Thoracic aorta (tissue), 2 donors: ENCODE measurements at regions not wholly inside any gene's neighbourhood (a gene's known extent, or its start where the extent isn't known, plus 50 kb on each side); places are given as distances from the start of the nearest gene placed in this dataset.

ENCODE experiments used
- ATAC-seq: fragments of 150-250 bp; one replicate; pipeline ENCODE4 v1.8.0; 2017; ENCODE audit warnings: low read depth; ENCODE audit not compliant: insufficient number of reproducible peaks, low FRiP score
- DNase-seq: peaks from one replicate; pipeline ENCODE4 v3.0.0-alpha.2; 2020; ENCODE audit warnings: low spot score
- H3K27ac ChIP-seq, 2 donors: fragments of 200-600 bp; sonication (generic); 1 replicate in 1 of 2; 2 replicates in 1 of 2; pipeline ENCODE4 v1.5.1; 2016; ENCODE audit warnings: mild to moderate bottlenecking in 2 of 2, moderate library complexity in 2 of 2
- H3K27me3 ChIP-seq: fragments of 200-600 bp; sonication (generic); replicated peaks from 2 replicates; pipeline ENCODE4 v1.6.0; 2016; ENCODE audit warnings: mild to moderate bottlenecking; ENCODE audit not compliant: insufficient read depth
- H3K36me3 ChIP-seq: fragments of 200-600 bp; sonication (generic); one replicate; pipeline ENCODE4 v1.5.1; 2016
- H3K4me1 ChIP-seq, 2 donors: fragments of 200-600 bp; sonication (generic); 1 replicate in 1 of 2; 2 replicates in 1 of 2; pipeline versions ENCODE4 v1.5.1 to v1.6.0; 2016; ENCODE audit warnings: low read depth in 2 of 2, mild to moderate bottlenecking in 1 of 2; ENCODE audit not compliant: control insufficient read depth in 1 of 2
- H3K4me3 ChIP-seq: fragments of 200-600 bp; sonication (generic); 2 replicates; pipeline ENCODE4 v1.5.1; 2016; ENCODE audit warnings: mild to moderate bottlenecking
- H3K9me3 ChIP-seq: fragments of 200-600 bp; sonication (generic); 2 replicates; pipeline ENCODE4 v1.5.1; 2016
- TF ChIP-seq, protein P1 (sequence below): fragments of 200-600 bp; sonication (generic); IDR thresholded peaks from one replicate; pipeline ENCODE4 v1.5.1; 2019; ENCODE audit warnings: antibody characterized with exemption

GRCh38 chr6:113317442-113317841 lies 539.7 kb upstream of the MARCKS start:
- Histone ChIP-seq H3K27me3 (no peaks in the 10 kb centered on the region), H3K4me1 (no peaks in the 10 kb centered on the region), H3K4me3 (no peak overlapping the region), H3K27ac (no peak overlapping the region), H3K9me3 (no peaks in the 10 kb centered on the region), H3K36me3 (no peaks in the 10 kb centered on the region)
- ATAC-seq (no peak), DNase-seq (no peak)
- TF ChIP-seq, protein P1, sequence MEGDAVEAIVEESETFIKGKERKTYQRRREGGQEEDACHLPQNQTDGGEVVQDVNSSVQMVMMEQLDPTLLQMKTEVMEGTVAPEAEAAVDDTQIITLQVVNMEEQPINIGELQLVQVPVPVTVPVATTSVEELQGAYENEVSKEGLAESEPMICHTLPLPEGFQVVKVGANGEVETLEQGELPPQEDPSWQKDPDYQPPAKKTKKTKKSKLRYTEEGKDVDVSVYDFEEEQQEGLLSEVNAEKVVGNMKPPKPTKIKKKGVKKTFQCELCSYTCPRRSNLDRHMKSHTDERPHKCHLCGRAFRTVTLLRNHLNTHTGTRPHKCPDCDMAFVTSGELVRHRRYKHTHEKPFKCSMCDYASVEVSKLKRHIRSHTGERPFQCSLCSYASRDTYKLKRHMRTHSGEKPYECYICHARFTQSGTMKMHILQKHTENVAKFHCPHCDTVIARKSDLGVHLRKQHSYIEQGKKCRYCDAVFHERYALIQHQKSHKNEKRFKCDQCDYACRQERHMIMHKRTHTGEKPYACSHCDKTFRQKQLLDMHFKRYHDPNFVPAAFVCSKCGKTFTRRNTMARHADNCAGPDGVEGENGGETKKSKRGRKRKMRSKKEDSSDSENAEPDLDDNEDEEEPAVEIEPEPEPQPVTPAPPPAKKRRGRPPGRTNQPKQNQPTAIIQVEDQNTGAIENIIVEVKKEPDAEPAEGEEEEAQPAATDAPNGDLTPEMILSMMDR = no peak

GRCh38 chr6:113317891-113318574 lies 539.1 kb upstream of the MARCKS start:
- Histone ChIP-seq H3K4me1 (no peaks in the 10 kb centered on the region), H3K27ac (no peak overlapping the region), H3K9me3 (no peaks in the 10 kb centered on the region), H3K36me3 (no peaks in the 10 kb centered on the region), H3K4me3 (no peak overlapping the region), H3K27me3 (no peaks in the 10 kb centered on the region)
- ATAC-seq (no peak), DNase-seq (no peak)
- TF ChIP-seq, protein P1 = no peak

DNA sequence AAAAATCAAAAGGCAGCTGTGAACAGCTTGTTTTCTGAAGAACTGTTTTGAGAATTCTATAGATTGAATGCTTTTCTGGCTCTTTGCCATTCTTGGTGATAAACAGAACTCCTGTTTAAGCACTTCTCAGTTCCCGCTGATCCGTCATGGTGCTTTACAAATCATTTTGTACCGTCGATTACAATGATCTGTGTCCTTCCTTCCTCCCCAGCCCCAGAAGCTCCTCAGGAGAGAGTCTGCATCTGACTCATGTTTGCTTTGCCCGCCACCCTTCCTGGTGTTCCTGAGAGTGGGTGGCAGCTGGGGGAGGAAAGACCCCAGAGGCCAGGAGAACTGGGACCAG lies 538.6 kb upstream of the MARCKS start:
- ATAC-seq (no peak), DNase-seq (no peak)
- Histone ChIP-seq H3K27me3 (no peaks in the 10 kb centered on the region), H3K27ac (no peak overlapping the region), H3K9me3 (no peaks in the 10 kb centered on the region), H3K4me3 (no peak overlapping the region), H3K4me1 (no peaks in the 10 kb centered on the region), H3K36me3 (no peaks in the 10 kb centered on the region)
- TF ChIP-seq, protein P1 = no peak

DNA sequence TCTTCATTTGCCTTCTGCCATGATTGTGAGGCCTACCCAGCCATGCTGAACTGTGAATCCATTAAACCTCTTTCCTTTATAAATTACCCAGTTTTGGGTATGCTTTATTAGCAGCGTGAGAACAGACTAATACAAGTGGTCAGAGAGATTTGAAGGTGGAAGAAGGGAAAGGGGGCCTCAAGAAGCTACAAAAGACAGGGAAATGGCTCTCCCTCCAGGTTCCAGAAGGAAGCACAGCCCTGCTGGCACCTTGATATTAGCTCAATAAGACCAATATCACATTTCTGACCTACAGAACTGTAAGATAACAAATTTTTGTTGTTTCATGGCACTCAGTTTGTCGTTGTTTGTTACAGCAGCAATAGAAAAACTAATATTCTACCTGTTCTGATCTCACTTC lies 536.5 kb upstream of the MARCKS start:
- ATAC-seq (no peak), DNase-seq (no peak)
- Histone ChIP-seq H3K9me3 (no peaks in the 10 kb centered on the region), H3K27me3 (no peaks in the 10 kb centered on the region), H3K4me1 (no peaks in the 10 kb centered on the region), H3K27ac (no peak overlapping the region), H3K36me3 (no peaks in the 10 kb centered on the region), H3K4me3 (no peak overlapping the region)
- TF ChIP-seq, protein P1 = no peak

DNA sequence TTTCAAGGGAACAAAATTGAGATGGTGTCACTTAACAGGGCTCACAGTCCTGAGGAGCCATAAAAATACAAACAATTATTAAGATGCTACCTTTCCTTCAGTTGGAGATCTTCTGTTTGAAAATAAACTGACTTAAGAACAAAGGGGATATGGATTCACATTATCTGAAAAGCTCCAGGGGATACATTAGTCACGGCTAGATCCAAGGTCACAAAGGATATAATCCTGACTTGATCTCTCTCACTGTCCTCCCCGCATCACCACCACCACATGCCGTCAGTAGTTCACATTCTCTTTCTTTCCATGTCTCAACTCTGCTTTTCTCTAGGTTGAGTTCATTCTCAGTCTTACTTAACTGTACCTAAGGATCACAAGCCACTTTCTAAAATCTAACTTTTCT lies 530.4 kb upstream of the MARCKS start:
- TF ChIP-seq, protein P1 = no peak
- Histone ChIP-seq H3K4me3 (no peak overlapping the region), H3K27ac (no peak overlapping the region), H3K4me1 (no peaks in the 10 kb centered on the region), H3K36me3 (no peaks in the 10 kb centered on the region), H3K9me3 (no peaks in the 10 kb centered on the region), H3K27me3 (no peaks in the 10 kb centered on the region)
- DNase-seq (no peak), ATAC-seq (no peak)
